ENCODE measurements at regions not wholly inside any gene's neighbourhood (a gene's known extent, or its start where the extent isn't known, plus 50 kb on each side); places are given as distances from the start of the nearest gene placed in this dataset.

- H2AFZ ChIP-seq (ENCODE audit: low read length): no peak overlapping the region
Measured at GRCh38 chr14:94675036-94675435, 62.8 kb downstream of the SERPINA3 start.

GRCh38 chr14:94673781-94674231 is 61.6 kb downstream of the SERPINA3 start:
- Histone ChIP-seq H3K36me3 (ENCODE audit: control insufficient read depth, insufficient read depth, low read length) (no peaks in the 10 kb centered on the region), H3K4me3 (replicated peaks in 1 of 4; ENCODE audit: control extremely low read depth in 1 of 4, insufficient read depth in 1 of 4, low read depth in 3 of 4, low read length in 4 of 4) (no peak overlapping the region), H3K27ac (ENCODE audit: insufficient read depth, low read length) (no peak overlapping the region), H3K9ac (ENCODE audit: insufficient read depth, low read length) (no peak overlapping the region), H3K9me3 (ENCODE audit: control insufficient read depth, insufficient read depth, low read depth, low read length) (no peaks in the 10 kb centered on the region), H3K4me2 (ENCODE audit: extremely low read depth, insufficient read depth, low read length) (no peak overlapping the region), H2AFZ (ENCODE audit: low read length) (no peak overlapping the region), H3K27me3 (ENCODE audit: control insufficient read depth, insufficient read depth, low read length) (no peaks in the 10 kb centered on the region), H3K79me2 (ENCODE audit: control insufficient read depth, insufficient read depth, low read length) (no peaks in the 10 kb centered on the region), H3K4me1 (ENCODE audit: control insufficient read depth, extremely low read depth, insufficient read depth, low read length) (no peaks in the 10 kb centered on the region), H4K20me1 (ENCODE audit: control insufficient read depth, extremely low read depth, insufficient read depth, low read length) (no peaks in the 10 kb centered on the region)
- TF ChIP-seq EZH2 (IDR thresholded peaks at IDR 0.05; ENCODE audit: low read length, missing control alignments): no peak
- TF ChIP-seq CTCF (conservative IDR thresholded peaks at IDR 0.05 in 1 of 2, IDR thresholded peaks at IDR 0.05 in 1 of 2; ENCODE audit: low read depth in 1 of 2, low read length in 2 of 2): no peak
- peak; percentile 34 to 38 for DNase-seq (ENCODE audit: low read depth in 2 of 2)

More at GRCh38 chr14:94675036-94675435, 62.8 kb downstream of the SERPINA3 start:
- TF ChIP-seq CTCF (conservative IDR thresholded peaks at IDR 0.05 in 1 of 2, IDR thresholded peaks at IDR 0.05 in 1 of 2; ENCODE audit: low read depth in 1 of 2, low read length in 2 of 2) (no peak), EZH2 (IDR thresholded peaks at IDR 0.05; ENCODE audit: low read length, missing control alignments) (no peak)
- Histone ChIP-seq H3K9ac (ENCODE audit: insufficient read depth, low read length) (no peak overlapping the region), H4K20me1 (ENCODE audit: control insufficient read depth, extremely low read depth, insufficient read depth, low read length) (no peaks in the 10 kb centered on the region), H3K27me3 (ENCODE audit: control insufficient read depth, insufficient read depth, low read length) (no peaks in the 10 kb centered on the region), H3K9me3 (ENCODE audit: control insufficient read depth, insufficient read depth, low read depth, low read length) (no peaks in the 10 kb centered on the region), H3K4me1 (ENCODE audit: control insufficient read depth, extremely low read depth, insufficient read depth, low read length) (no peaks in the 10 kb centered on the region), H3K36me3 (ENCODE audit: control insufficient read depth, insufficient read depth, low read length) (no peaks in the 10 kb centered on the region), H3K4me3 (replicated peaks in 1 of 4; ENCODE audit: control extremely low read depth in 1 of 4, insufficient read depth in 1 of 4, low read depth in 3 of 4, low read length in 4 of 4) (no peak overlapping the region), H3K4me2 (ENCODE audit: extremely low read depth, insufficient read depth, low read length) (no peak overlapping the region), H3K79me2 (ENCODE audit: control insufficient read depth, insufficient read depth, low read length) (no peaks in the 10 kb centered on the region), H3K27ac (ENCODE audit: insufficient read depth, low read length) (no peak overlapping the region)
- DNase-seq (ENCODE audit: low read depth in 2 of 2): no peak
